SK-N-MC (cell line): ENCODE measurements at regions not wholly inside any gene's neighbourhood (a gene's known extent, or its start where the extent isn't known, plus 50 kb on each side); places are given as distances from the start of the nearest gene placed in this dataset.

ENCODE experiments used
- DNase-seq: peaks from one replicate; pipeline ENCODE4 v3.0.0-alpha.2; 2011; ENCODE audit warnings: low read depth, low spot score
- H3K27ac ChIP-seq: fragments of 200-600 bp; sonication (generic); 2 replicates; pipeline ENCODE4 v1.5.1; 2016; ENCODE audit warnings: mixed run types
- H3K36me3 ChIP-seq: fragments of 200-600 bp; sonication (generic); 2 replicates; pipeline ENCODE4 v1.6.1; 2017; ENCODE audit warnings: antibody characterized with exemption, low read length, mixed read lengths; ENCODE audit not compliant: insufficient read depth
- H3K4me3 ChIP-seq: fragments of 200-600 bp; sonication (generic); 2 replicates; pipeline ENCODE4 v1.5.1; 2016
- H3K9ac ChIP-seq: fragments of 200-600 bp; sonication (generic); 2 replicates; pipeline ENCODE4 v1.8.0; 2017; ENCODE audit warnings: mixed run types, mixed read lengths; ENCODE audit not compliant: insufficient read length
- H3K9me3 ChIP-seq: fragments of 200-600 bp; sonication (generic); 2 replicates; pipeline ENCODE4 v1.6.1; 2017; ENCODE audit warnings: low read depth, mild to moderate bottlenecking, antibody characterized with exemption, low read length, moderate library complexity, mixed read lengths
- EZH2 ChIP-seq: fragments of 200-600 bp; sonication (generic); IDR thresholded peaks from one replicate; pipeline ENCODE4 v1.6.1; 2017; ENCODE audit warnings: antibody characterized with exemption
- FOXP2 ChIP-seq: optimal IDR thresholded peaks from 2 replicates; pipeline ENCODE3; 2011; ENCODE audit warnings: mild to moderate bottlenecking, moderate library complexity; ENCODE audit not compliant: insufficient read depth; ENCODE audit errors: extremely low read length, control extremely low read depth
- POLR2AphosphoS5 ChIP-seq: IDR thresholded peaks from 2 replicates; pipeline ENCODE4 v1.6.1; 2012; ENCODE audit warnings: mild to moderate bottlenecking, low read depth, low read length, borderline replicate concordance

GRCh38 chr3:145604851-145605250 is 556.1 kb downstream of the PLOD2 start:
- H3K4me3 ChIP-seq, result no peak overlapping the region
- DNase-seq, result no peak
- H3K36me3 ChIP-seq, result no peaks in the 10 kb centered on the region
- TF ChIP-seq EZH2 (no peak), POLR2AphosphoS5 (no peak), FOXP2 (no peak)
- H3K9me3 ChIP-seq, result no peaks in the 10 kb centered on the region
- H3K27ac ChIP-seq, result no peak overlapping the region
- H3K9ac ChIP-seq, result no peak overlapping the region

- TF ChIP-seq EZH2 (no peak), FOXP2 (no peak), POLR2AphosphoS5 (no peak)
- Histone ChIP-seq H3K9ac (no peak overlapping the region), H3K4me3 (no peak overlapping the region), H3K9me3 (no peaks in the 10 kb centered on the region), H3K36me3 (no peaks in the 10 kb centered on the region), H3K27ac (no peak overlapping the region)
- DNase-seq, result no peak
Measured at GRCh38 chr3:145620002-145620401, 541.0 kb downstream of the PLOD2 start.

GRCh38 chr3:145620486-145620885 is 540.5 kb downstream of the PLOD2 start:
- Histone ChIP-seq H3K36me3 (no peaks in the 10 kb centered on the region), H3K9me3 (no peaks in the 10 kb centered on the region), H3K4me3 (no peak overlapping the region), H3K27ac (no peak overlapping the region), H3K9ac (no peak overlapping the region)
- TF ChIP-seq EZH2, result no peak
- no peak for TF ChIP-seq POLR2AphosphoS5
- no peak for TF ChIP-seq FOXP2
- DNase-seq, result no peak

- Histone ChIP-seq H3K9me3 (no peaks in the 10 kb centered on the region), H3K36me3 (no peaks in the 10 kb centered on the region), H3K4me3 (no peak overlapping the region), H3K27ac (no peak overlapping the region), H3K9ac (no peak overlapping the region)
- no peak for TF ChIP-seq POLR2AphosphoS5
- TF ChIP-seq EZH2, result no peak
- no peak for TF ChIP-seq FOXP2
- DNase-seq, result no peak
Measured at GRCh38 chr3:145623349-145623748, 537.6 kb downstream of the PLOD2 start.

GRCh38 chr3:145628211-145628610 is 532.8 kb downstream of the PLOD2 start:
- H3K9ac ChIP-seq, result no peak overlapping the region

GRCh38 chr3:145637105-145637504 is 523.9 kb downstream of the PLOD2 start:
- Histone ChIP-seq H3K4me3 (no peak overlapping the region), H3K36me3 (no peaks in the 10 kb centered on the region), H3K27ac (no peak overlapping the region), H3K9ac (no peak overlapping the region), H3K9me3 (no peaks in the 10 kb centered on the region)
- TF ChIP-seq FOXP2 (no peak), EZH2 (no peak), POLR2AphosphoS5 (no peak)
- DNase-seq, result no peak

More at GRCh38 chr3:145628211-145628610, 532.8 kb downstream of the PLOD2 start:
- no peak overlapping the region for H3K4me3 ChIP-seq
- DNase-seq, result no peak
- no peaks in the 10 kb centered on the region for H3K36me3 ChIP-seq
- H3K27ac ChIP-seq, result no peak overlapping the region
- TF ChIP-seq EZH2, result no peak
- TF ChIP-seq POLR2AphosphoS5, result no peak
- TF ChIP-seq FOXP2, result no peak
- H3K9me3 ChIP-seq, result no peaks in the 10 kb centered on the region

GRCh38 chr3:145639003-145639606 is 521.9 kb downstream of the PLOD2 start:
- no peak overlapping the region for H3K4me3 ChIP-seq
- no peak overlapping the region for H3K9ac ChIP-seq
- TF ChIP-seq EZH2, result no peak
- no peak for DNase-seq
- no peaks in the 10 kb centered on the region for H3K36me3 ChIP-seq
- no peak overlapping the region for H3K27ac ChIP-seq
- H3K9me3 ChIP-seq, result no peaks in the 10 kb centered on the region

- no peak overlapping the region for H3K4me3 ChIP-seq
- DNase-seq, result no peak
- H3K9ac ChIP-seq, result no peak overlapping the region
- H3K9me3 ChIP-seq, result no peaks in the 10 kb centered on the region
- TF ChIP-seq FOXP2 (no peak), POLR2AphosphoS5 (no peak), EZH2 (no peak)
- no peaks in the 10 kb centered on the region for H3K36me3 ChIP-seq
- no peak overlapping the region for H3K27ac ChIP-seq
Measured at GRCh38 chr3:145639875-145640274, 521.1 kb downstream of the PLOD2 start.

GRCh38 chr3:145648396-145648795 is 512.6 kb downstream of the PLOD2 start:
- no peak overlapping the region for H3K9ac ChIP-seq
- DNase-seq, result no peak
- H3K4me3 ChIP-seq, result no peak overlapping the region
- no peak for TF ChIP-seq EZH2
- no peak for TF ChIP-seq POLR2AphosphoS5
- no peak overlapping the region for H3K27ac ChIP-seq
- H3K36me3 ChIP-seq, result no peaks in the 10 kb centered on the region
- H3K9me3 ChIP-seq, result no peaks in the 10 kb centered on the region
